GM12875 (cell line): ENCODE measurements at regions not wholly inside any gene's neighbourhood (a gene's known extent, or its start where the extent isn't known, plus 50 kb on each side); places are given as distances from the start of the nearest gene placed in this dataset.

Experiments
- H3K4me3 ChIP-seq: one replicate; pipeline ENCODE4 v1.5.1; 2011; ENCODE audit warnings: low read depth, low read length, control low read depth
- TF ChIP-seq, protein P1 (sequence below): IDR thresholded peaks from 2 replicates; pipeline ENCODE4 v1.5.1; 2011; ENCODE audit warnings: low read depth, mild to moderate bottlenecking, control low read depth, inconsistent platforms, low read length, moderate library complexity, borderline replicate concordance; ENCODE audit not compliant: insufficient read depth

DNA sequence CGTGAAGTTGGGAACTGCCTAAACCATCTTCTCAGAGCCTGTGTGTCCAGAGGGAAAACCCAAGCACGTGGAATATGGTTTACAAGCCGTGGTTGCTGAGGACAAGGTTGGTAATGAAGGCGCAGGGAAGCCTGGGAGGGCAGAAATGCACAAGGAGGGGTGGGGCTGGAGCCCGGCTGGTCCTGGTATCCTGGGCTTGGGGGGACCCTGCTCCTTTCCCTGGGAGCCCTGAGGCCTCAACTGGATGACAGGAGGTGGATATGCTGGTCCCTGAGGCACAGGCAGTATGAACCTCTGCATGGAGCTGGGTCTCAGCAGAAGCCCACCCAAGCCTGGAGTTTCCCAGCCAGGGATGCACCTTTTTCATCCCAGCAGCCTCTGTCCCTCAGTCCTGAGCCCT is 80.3 kb upstream of the RET start:
- TF ChIP-seq, protein P1, sequence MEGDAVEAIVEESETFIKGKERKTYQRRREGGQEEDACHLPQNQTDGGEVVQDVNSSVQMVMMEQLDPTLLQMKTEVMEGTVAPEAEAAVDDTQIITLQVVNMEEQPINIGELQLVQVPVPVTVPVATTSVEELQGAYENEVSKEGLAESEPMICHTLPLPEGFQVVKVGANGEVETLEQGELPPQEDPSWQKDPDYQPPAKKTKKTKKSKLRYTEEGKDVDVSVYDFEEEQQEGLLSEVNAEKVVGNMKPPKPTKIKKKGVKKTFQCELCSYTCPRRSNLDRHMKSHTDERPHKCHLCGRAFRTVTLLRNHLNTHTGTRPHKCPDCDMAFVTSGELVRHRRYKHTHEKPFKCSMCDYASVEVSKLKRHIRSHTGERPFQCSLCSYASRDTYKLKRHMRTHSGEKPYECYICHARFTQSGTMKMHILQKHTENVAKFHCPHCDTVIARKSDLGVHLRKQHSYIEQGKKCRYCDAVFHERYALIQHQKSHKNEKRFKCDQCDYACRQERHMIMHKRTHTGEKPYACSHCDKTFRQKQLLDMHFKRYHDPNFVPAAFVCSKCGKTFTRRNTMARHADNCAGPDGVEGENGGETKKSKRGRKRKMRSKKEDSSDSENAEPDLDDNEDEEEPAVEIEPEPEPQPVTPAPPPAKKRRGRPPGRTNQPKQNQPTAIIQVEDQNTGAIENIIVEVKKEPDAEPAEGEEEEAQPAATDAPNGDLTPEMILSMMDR: no peak
- no peak overlapping the region for H3K4me3 ChIP-seq

DNA sequence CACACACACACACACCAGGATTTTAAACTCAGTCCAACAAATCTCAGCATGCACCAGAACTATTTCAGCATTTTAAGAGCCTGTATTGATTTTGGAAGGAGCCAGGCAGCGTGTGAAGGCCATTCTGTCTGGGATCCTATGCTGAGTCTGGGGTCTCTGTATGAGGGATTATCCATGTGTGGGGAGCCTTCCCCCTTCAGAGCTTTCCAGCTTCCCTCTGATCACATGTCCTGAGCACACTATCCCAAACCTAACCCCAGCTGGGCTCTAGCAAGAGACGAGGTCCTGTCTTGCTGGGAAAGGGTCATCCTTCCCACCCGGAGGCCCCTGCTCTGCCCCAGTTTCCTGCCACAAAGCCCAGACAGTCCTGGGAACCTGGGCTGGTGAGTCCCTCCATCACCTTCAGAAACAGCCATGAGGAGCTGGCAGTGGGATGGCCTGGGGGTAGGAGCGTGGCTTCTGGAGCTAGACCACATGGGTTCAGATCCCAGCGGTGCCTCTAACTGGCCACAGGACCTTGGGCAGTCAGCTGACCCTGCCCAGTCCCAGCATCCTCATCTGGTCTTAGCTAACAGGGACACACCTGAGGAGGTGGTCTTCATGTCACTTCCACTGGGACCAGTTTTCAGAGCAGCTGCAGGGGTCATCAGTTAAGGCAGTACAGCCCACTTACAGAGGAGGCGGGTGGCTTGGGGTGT is 79.6 kb upstream of the RET start:
- TF ChIP-seq, protein P1: no peak

DNA sequence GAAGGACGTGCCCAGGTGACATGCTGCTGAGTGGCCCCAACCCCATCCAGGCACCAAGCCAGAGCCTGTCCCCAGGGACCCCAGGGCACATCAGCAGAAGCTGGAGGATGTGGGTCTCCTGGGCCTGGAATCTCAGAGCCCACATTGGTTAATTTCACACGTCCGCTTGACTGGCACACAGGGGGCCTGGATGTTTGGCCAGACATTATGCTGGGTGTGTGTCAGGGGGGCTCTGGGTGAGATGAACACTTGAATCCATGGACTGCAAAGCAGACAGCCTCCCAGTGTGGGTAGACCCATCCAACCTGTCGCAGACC is 79.1 kb upstream of the RET start:
- TF ChIP-seq, protein P1: no peak

More for the DNA sequence above, 79.6 kb upstream of the RET start:
- H3K4me3 ChIP-seq: no peak overlapping the region

DNA sequence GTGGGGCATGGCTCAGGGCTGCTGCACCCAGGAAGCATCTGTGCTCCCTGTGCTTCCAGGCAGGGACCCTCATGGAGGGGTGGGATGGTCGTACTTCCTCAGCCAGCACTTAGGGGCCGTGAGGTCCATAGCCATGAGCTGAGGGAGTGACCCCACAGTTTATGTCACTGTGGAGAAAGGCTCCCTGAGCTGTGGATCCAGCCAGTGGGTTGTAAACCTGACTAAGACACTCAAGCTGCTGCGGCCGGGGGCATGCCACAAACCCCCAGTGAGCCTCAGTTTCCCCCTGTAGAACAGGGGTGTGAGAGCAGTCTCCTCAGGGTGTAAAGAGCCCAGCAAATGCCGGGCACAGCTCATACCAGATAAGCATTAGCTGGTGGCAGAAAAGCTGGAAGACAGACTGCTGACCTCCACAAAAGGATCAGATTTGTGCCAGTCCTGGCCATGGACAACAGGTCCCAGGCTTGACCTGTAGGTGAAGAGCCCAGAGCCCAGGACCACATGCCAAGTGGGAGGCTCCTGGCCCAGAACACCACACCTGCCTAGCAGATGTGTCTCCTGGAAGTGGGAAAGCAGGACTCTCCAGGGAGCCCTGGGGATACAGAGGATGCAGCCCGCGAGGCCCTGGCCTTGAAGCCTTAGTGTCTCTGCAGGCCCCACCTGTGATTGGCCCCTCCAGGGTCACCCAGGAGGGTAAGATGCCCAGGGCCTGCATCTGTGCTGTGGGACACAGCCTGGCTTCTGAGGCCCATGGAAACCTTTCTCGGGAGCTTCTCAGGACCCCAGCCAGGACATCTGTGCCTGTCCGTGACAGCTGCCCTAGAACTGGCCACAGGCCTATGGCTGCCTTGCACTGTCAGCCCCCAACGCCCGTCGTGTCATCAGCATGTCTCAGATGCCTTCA is 78.1 kb upstream of the RET start:
- TF ChIP-seq, protein P1: no peak
- no peak overlapping the region for H3K4me3 ChIP-seq

More for the DNA sequence above, 79.1 kb upstream of the RET start:
- no peak overlapping the region for H3K4me3 ChIP-seq

DNA sequence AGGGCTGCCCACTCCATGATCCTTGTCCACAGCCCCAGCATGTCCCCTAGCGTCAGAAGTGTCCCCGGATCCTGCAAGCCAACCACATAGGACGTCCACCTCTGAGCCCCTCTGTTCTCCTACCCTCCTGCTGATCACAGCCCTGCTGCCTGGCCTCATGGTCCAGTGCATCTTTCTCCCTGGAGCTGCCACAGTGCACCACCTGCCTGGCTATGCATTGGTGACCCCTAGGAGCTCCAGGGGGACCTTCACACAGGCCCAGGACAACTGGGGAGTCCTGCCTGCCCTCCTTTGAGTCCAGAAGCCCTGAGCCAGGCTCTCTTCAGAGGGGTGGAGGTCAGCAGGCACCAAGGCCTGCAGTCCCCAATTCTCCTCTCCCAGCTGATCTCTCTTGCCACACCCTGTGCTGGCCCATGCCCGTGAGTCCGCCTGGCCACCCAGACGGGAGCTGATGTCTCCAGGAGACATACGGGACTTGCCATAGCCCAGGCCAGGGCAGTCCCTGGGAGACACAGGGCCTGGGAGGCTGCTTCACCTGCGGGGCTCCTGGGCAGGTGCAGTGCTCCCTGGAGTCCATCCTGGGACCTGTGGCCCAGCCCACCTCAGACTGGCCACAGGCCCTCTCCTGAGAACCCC is 77.4 kb upstream of the RET start:
- no peak overlapping the region for H3K4me3 ChIP-seq
- TF ChIP-seq, protein P1: no peak

DNA sequence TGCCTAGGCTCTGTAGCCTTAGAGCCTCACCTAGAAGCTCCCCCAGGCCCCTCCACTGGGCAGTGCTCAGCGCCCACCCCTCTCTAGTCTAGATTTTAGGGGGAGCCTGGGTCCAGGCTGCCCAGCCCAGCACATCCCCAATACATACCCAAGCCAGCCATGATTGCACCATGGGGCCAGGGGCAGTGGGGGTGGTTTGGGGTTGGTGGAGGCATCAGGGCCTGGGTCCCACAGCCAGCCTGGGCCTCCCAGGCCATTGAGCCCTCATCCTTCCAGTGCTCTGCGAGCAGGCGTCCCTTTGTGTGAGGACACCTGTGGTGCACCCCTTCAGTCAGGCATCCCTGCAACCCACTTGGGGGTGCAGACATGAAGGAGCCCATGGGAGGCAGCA is 76.9 kb upstream of the RET start:
- TF ChIP-seq, protein P1: no peak
- H3K4me3 ChIP-seq: no peak overlapping the region
